OCI-LY7 (cell line): ENCODE measurements at regions not wholly inside any gene's neighbourhood (a gene's known extent, or its start where the extent isn't known, plus 50 kb on each side); places are given as distances from the start of the nearest gene placed in this dataset.

Experiments used
- EZH2phosphoT487 ChIP-seq: fragments of 200-600 bp; sonication (generic); IDR thresholded peaks from 2 replicates; pipeline ENCODE4 v1.6.1; 2018; ENCODE audit warnings: low read depth, borderline replicate concordance, mild to moderate bottlenecking, mixed run types, antibody characterized with exemption, low read length, moderate library complexity, mixed read lengths
- TF ChIP-seq, protein P1 (sequence below): fragments of 200-600 bp; sonication (generic); conservative IDR thresholded peaks from 2 replicates; pipeline ENCODE4 v1.5.1; 2014; ENCODE audit warnings: mild to moderate bottlenecking, antibody characterized with exemption, low read length, moderate library complexity, mixed read lengths

GRCh38 chr7:68440866-68441265 lies 1157.4 kb upstream of the AUTS2 start:
- TF ChIP-seq, protein P1, sequence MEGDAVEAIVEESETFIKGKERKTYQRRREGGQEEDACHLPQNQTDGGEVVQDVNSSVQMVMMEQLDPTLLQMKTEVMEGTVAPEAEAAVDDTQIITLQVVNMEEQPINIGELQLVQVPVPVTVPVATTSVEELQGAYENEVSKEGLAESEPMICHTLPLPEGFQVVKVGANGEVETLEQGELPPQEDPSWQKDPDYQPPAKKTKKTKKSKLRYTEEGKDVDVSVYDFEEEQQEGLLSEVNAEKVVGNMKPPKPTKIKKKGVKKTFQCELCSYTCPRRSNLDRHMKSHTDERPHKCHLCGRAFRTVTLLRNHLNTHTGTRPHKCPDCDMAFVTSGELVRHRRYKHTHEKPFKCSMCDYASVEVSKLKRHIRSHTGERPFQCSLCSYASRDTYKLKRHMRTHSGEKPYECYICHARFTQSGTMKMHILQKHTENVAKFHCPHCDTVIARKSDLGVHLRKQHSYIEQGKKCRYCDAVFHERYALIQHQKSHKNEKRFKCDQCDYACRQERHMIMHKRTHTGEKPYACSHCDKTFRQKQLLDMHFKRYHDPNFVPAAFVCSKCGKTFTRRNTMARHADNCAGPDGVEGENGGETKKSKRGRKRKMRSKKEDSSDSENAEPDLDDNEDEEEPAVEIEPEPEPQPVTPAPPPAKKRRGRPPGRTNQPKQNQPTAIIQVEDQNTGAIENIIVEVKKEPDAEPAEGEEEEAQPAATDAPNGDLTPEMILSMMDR: no peak
- TF ChIP-seq EZH2phosphoT487: no peak
